Epithelial cell of prostate (primary cell): ENCODE measurements at regions not wholly inside any gene's neighbourhood (a gene's known extent, or its start where the extent isn't known, plus 50 kb on each side); places are given as distances from the start of the nearest gene placed in this dataset.

Experiments
- DNase-seq: peaks from one replicate; pipeline ENCODE4 v3.0.0-alpha.2; 2011; ENCODE audit warnings: low read depth, low spot score
- H3K27ac ChIP-seq: fragments of 450-650 bp; 2 replicates; pipeline ENCODE4 v1.5.1; 2017; ENCODE audit warnings: mild to moderate bottlenecking

- no peak for DNase-seq
- no peak overlapping the region for H3K27ac ChIP-seq
Observed at GRCh38 chr12:30829876-30830275, 75.1 kb upstream of the CAPRIN2 start.

- no peak for DNase-seq
Observed at GRCh38 chr12:30828686-30829085, 73.9 kb upstream of the CAPRIN2 start.

GRCh38 chr12:30827101-30828066 lies 72.6 kb upstream of the CAPRIN2 start:
- no peak for DNase-seq
- H3K27ac ChIP-seq: no peak overlapping the region

More at GRCh38 chr12:30828686-30829085, 73.9 kb upstream of the CAPRIN2 start:
- no peak overlapping the region for H3K27ac ChIP-seq

GRCh38 chr12:30826276-30826675 lies 71.5 kb upstream of the CAPRIN2 start:
- no peak for DNase-seq
- no peak overlapping the region for H3K27ac ChIP-seq

GRCh38 chr12:30825341-30825740 lies 70.6 kb upstream of the CAPRIN2 start:
- H3K27ac ChIP-seq: no peak overlapping the region
- no peak for DNase-seq

GRCh38 chr12:30824311-30824710 lies 69.6 kb upstream of the CAPRIN2 start:
- H3K27ac ChIP-seq: no peak overlapping the region
- DNase-seq: no peak

GRCh38 chr12:30823764-30824163 lies 69.0 kb upstream of the CAPRIN2 start:
- no peak overlapping the region for H3K27ac ChIP-seq
- no peak for DNase-seq

GRCh38 chr12:30823156-30823699 lies 68.5 kb upstream of the CAPRIN2 start:
- DNase-seq: no peak
- no peak overlapping the region for H3K27ac ChIP-seq

- DNase-seq: no peak
- no peak overlapping the region for H3K27ac ChIP-seq
Observed at GRCh38 chr12:30822385-30823155, 67.8 kb upstream of the CAPRIN2 start.

- DNase-seq: no peak
- H3K27ac ChIP-seq: no peak overlapping the region
Observed at GRCh38 chr12:30820406-30820946, 65.7 kb upstream of the CAPRIN2 start.

GRCh38 chr12:30818562-30818961 lies 63.8 kb upstream of the CAPRIN2 start:
- DNase-seq: no peak
- H3K27ac ChIP-seq: no peak overlapping the region

GRCh38 chr12:30816742-30817465 lies 62.2 kb upstream of the CAPRIN2 start:
- no peak overlapping the region for H3K27ac ChIP-seq
- no peak for DNase-seq

- no peak for DNase-seq
- H3K27ac ChIP-seq: no peak overlapping the region
Observed at GRCh38 chr12:30814295-30814655, 59.5 kb upstream of the CAPRIN2 start.

GRCh38 chr12:30813525-30814294 lies 59.0 kb upstream of the CAPRIN2 start:
- no peak for DNase-seq
- H3K27ac ChIP-seq: no peak overlapping the region

- DNase-seq: no peak
- no peak overlapping the region for H3K27ac ChIP-seq
Observed at GRCh38 chr12:30811966-30812365, 57.2 kb upstream of the CAPRIN2 start.

GRCh38 chr12:30810918-30811317 lies 56.2 kb upstream of the CAPRIN2 start:
- H3K27ac ChIP-seq: no peak overlapping the region
- no peak for DNase-seq

- DNase-seq: no peak
- no peak overlapping the region for H3K27ac ChIP-seq
Observed at GRCh38 chr12:30807695-30808034, 52.9 kb upstream of the CAPRIN2 start.

- H3K27ac ChIP-seq: no peak overlapping the region
- no peak for DNase-seq
Observed at GRCh38 chr12:30806989-30807694, 52.4 kb upstream of the CAPRIN2 start.

- no peak for DNase-seq
Observed at GRCh38 chr12:30805959-30806358, 51.2 kb upstream of the CAPRIN2 start.

More at GRCh38 chr12:30805959-30806358, 51.2 kb upstream of the CAPRIN2 start:
- H3K27ac ChIP-seq: no peak overlapping the region
